IMR-90 (cell line): ENCODE measurements at regions not wholly inside any gene's neighbourhood (a gene's known extent, or its start where the extent isn't known, plus 50 kb on each side); places are given as distances from the start of the nearest gene placed in this dataset.
A peak's percentile ranks its signal among the peaks of the same experiment; 100 is the strongest.

Experiments
- ATAC-seq: fragments of 200-7000 bp; cut with Tn5 transposase; 2 replicates; pipeline ENCODE4 v1.9.1; 2020; ENCODE audit warnings: low read depth, mild to moderate bottlenecking, moderate library complexity
- BruUV-seq: library from RNA; stranded (reverse); fragments of 400-500 nt; replicated peaks from 2 replicates; lab custom pipeline; 2021; lab: Mats Ljungman, UMichigan
- CTCF ChIA-PET: fragments of 300-600 bp; formaldehyde crosslinking; extraction: SDS; loops from one replicate; lab custom pipeline; 2021; ENCODE audit warnings: antibody characterized with exemption; lab: Yijun Ruan, JAX
- POLR2A ChIA-PET: fragments of 300-600 bp; sonication (Branson Sonifier 250); formaldehyde crosslinking; loops from one replicate; lab custom pipeline; 2022; ENCODE audit warnings: antibody characterized with exemption; ENCODE audit not compliant: unreplicated experiment; lab: Charles Lee
- DNase-seq: peaks from one replicate; pipeline ENCODE4 v3.0.0; 2013
- H2AFZ ChIP-seq: replicated peaks from 2 replicates; pipeline ENCODE3; 2013; ENCODE audit warnings: low read length, mild to moderate bottlenecking; ENCODE audit not compliant: poor library complexity
- H2AK5ac ChIP-seq: 2 replicates; pipeline ENCODE4 v1.6.1; 2013; ENCODE audit warnings: low read depth, low read length, inconsistent platforms
- H2AK9ac ChIP-seq: replicated peaks from 2 replicates; pipeline ENCODE3; 2013; ENCODE audit warnings: mild to moderate bottlenecking, low read depth, low read length, moderate library complexity; ENCODE audit not compliant: poor library complexity
- H2BK120ac ChIP-seq: 2 replicates; pipeline ENCODE4 v1.6.1; 2013; ENCODE audit warnings: low read depth, low read length, inconsistent platforms
- H2BK15ac ChIP-seq: 3 replicates; pipeline ENCODE4 v1.6.1; 2013; ENCODE audit warnings: low read depth, low read length, inconsistent platforms
- H2BK20ac ChIP-seq: 2 replicates; pipeline ENCODE4 v1.6.1; 2013; ENCODE audit warnings: low read depth, mild to moderate bottlenecking, inconsistent platforms, low read length, moderate library complexity
- H2BK5ac ChIP-seq: 2 replicates; pipeline ENCODE4 v1.6.1; 2013; ENCODE audit warnings: mild to moderate bottlenecking, low read depth, low read length, inconsistent platforms; ENCODE audit not compliant: poor library complexity, severe bottlenecking
- H3K14ac ChIP-seq: replicated peaks from 2 replicates; pipeline ENCODE4 v1.6.1; 2013; ENCODE audit warnings: low read depth, low read length, inconsistent platforms
- H3K18ac ChIP-seq: 2 replicates; pipeline ENCODE4 v1.6.1; 2013; ENCODE audit warnings: low read depth, low read length, control low read depth
- H3K23ac ChIP-seq: 2 replicates; pipeline ENCODE4 v1.6.1; 2013; ENCODE audit warnings: low read depth, low read length, inconsistent platforms
- H3K27ac ChIP-seq: 2 replicates; pipeline ENCODE4 v1.5.1; 2013; ENCODE audit warnings: mild to moderate bottlenecking, control low read depth, low read length; ENCODE audit not compliant: insufficient read depth
- H3K27me3 ChIP-seq: 2 replicates; pipeline ENCODE4 v1.6.1; 2013; ENCODE audit warnings: low read length; ENCODE audit not compliant: control insufficient read depth, insufficient read depth
- H3K36me3 ChIP-seq: 2 replicates; pipeline ENCODE4 v1.6.1; 2013; ENCODE audit warnings: low read length, mixed read lengths; ENCODE audit not compliant: control insufficient read depth, insufficient read depth
- H3K4ac ChIP-seq: 2 replicates; pipeline ENCODE4 v1.6.1; 2013; ENCODE audit warnings: low read depth, low read length, inconsistent platforms
- H3K4me1 ChIP-seq: 2 replicates; pipeline ENCODE4 v1.6.1; 2013; ENCODE audit warnings: low read length, mixed read lengths; ENCODE audit not compliant: control insufficient read depth, insufficient read depth
- H3K4me2 ChIP-seq: 2 replicates; pipeline ENCODE4 v1.6.1; 2013; ENCODE audit warnings: low read depth, mild to moderate bottlenecking, control low read depth, low read length, moderate library complexity
- H3K4me3 ChIP-seq: 2 replicates; pipeline ENCODE4 v1.5.1; 2013; ENCODE audit warnings: low read depth, mild to moderate bottlenecking, control low read depth, low read length, moderate library complexity; ENCODE audit not compliant: insufficient read depth
- H3K56ac ChIP-seq: 2 replicates; pipeline ENCODE4 v1.6.1; 2013; ENCODE audit warnings: low read length, inconsistent platforms; ENCODE audit not compliant: insufficient read depth; ENCODE audit errors: extremely low read depth
- H3K79me1 ChIP-seq, 2 experiments: 2 replicates each; pipeline ENCODE4 v1.6.1; 2013; ENCODE audit warnings: low read length in 2 of 2, inconsistent platforms in 1 of 2, low read depth in 1 of 2
- H3K9ac ChIP-seq: 2 replicates; pipeline ENCODE4 v1.6.1; 2013; ENCODE audit warnings: low read depth, low read length, control low read depth
- H3K9me1 ChIP-seq: 2 replicates; pipeline ENCODE4 v1.6.1; 2013; ENCODE audit warnings: low read length, inconsistent platforms; ENCODE audit not compliant: insufficient read depth
- H3K9me3 ChIP-seq: 2 replicates; pipeline ENCODE4 v1.6.1; 2013; ENCODE audit warnings: low read length; ENCODE audit not compliant: control insufficient read depth, insufficient read depth
- H4K20me1 ChIP-seq: 2 replicates; pipeline ENCODE4 v1.6.1; 2013; ENCODE audit warnings: low read length, inconsistent platforms; ENCODE audit not compliant: insufficient read depth
- H4K5ac ChIP-seq: 2 replicates; pipeline ENCODE4 v1.6.1; 2013; ENCODE audit warnings: mild to moderate bottlenecking, low read depth, low read length, control low read depth
- H4K8ac ChIP-seq, 2 experiments: 2 replicates each; pipeline ENCODE4 v1.6.1; 2013; ENCODE audit warnings: low read depth in 2 of 2, low read length in 2 of 2, control low read depth in 1 of 2, inconsistent platforms in 1 of 2
- H4K91ac ChIP-seq: 2 replicates; pipeline ENCODE4 v1.6.1; 2013; ENCODE audit warnings: low read depth, low read length, inconsistent platforms; ENCODE audit not compliant: insufficient read depth
- BHLHE40 ChIP-seq: fragments of 150-350 bp; IDR thresholded peaks from 2 replicates; pipeline ENCODE4 v1.6.1; 2016; ENCODE audit warnings: mild to moderate bottlenecking, low read depth, low read length
- MAFK ChIP-seq: IDR thresholded peaks from 2 replicates; pipeline ENCODE4 v1.6.1; 2012; ENCODE audit warnings: low read depth, low read length, improper control_type of control experiment
- WGBS, 2 experiments: methylation state at CpG; one replicate each; pipeline versions ENCODE4 v1.1.5 to v1.1.7; 2013; ENCODE audit warnings: missing lambda C conversion rate in 2 of 2; ENCODE audit not compliant: insufficient read length in 1 of 2; ENCODE audit errors: extremely low coverage in 2 of 2; 5-methylcytosine and 5-hydroxymethylcytosine counted together
- dilution Hi-C: fragments of 300-500 bp; cut with HindIII; formaldehyde crosslinking; loops from one replicate; pipeline ENCODE4 v1.14.3; 2018; ENCODE audit warnings: low sequenced_read_pairs; ENCODE audit not compliant: unreplicated experiment
- in situ Hi-C: fragments of 300-500 bp; cut with MboI; formaldehyde crosslinking; loops from 3 replicates; pipeline ENCODE4 v1.14.3; 2019; ENCODE audit warnings: low sequenced_read_pairs, inconsistent platforms, mixed read lengths
- intact Hi-C: fragments of 100-400 bp; cut with micrococcal nuclease; formaldehyde crosslinking; loops from 2 replicates; pipeline ENCODE4 v1.10.0; 2022

GRCh38 chr13:102984210-102984609 lies 82.0 kb downstream of the SLC10A2 start:
- Histone ChIP-seq H3K56ac (no peak overlapping the region), H3K4ac (no peak overlapping the region), H3K9me3 (peaks cover 3% of the 10 kb centered on the region), H3K36me3 (no peaks in the 10 kb centered on the region), H3K18ac (no peak overlapping the region), H2AK5ac (no peak overlapping the region), H3K9me1 (no peaks in the 10 kb centered on the region), H2BK5ac (no peak overlapping the region), H3K23ac (no peak overlapping the region), H3K4me1 (no peaks in the 10 kb centered on the region), H4K20me1 (no peaks in the 10 kb centered on the region), H3K79me1 (no peaks in the 10 kb centered on the region), H2BK15ac (no peak overlapping the region), H3K4me2 (no peak overlapping the region), H2BK120ac (no peak overlapping the region), H3K9ac (no peak overlapping the region), H3K14ac (no peak overlapping the region), H2BK20ac (no peak overlapping the region), H4K8ac (no peak overlapping the region), H4K5ac (no peak overlapping the region), H3K27me3 (no peaks in the 10 kb centered on the region), H2AFZ (no peak overlapping the region), H2AK9ac (no peak overlapping the region), H3K27ac (no peak overlapping the region), H4K91ac (no peak overlapping the region), H3K4me3 (no peak overlapping the region)
- dilution Hi-C loops = no loop called here
- POLR2A ChIA-PET = no interaction called here
- ATAC-seq (no peak), DNase-seq (no peak)
- TF ChIP-seq MAFK = peak; percentile 49; the same call in 1 of the 2 replicates
- TF ChIP-seq BHLHE40 = no peak
- BruUV-seq = no TSS peak
- no CpG with 5 or more reads among the region's 5 CpGs for WGBS, 2 experiments
- intact Hi-C loops = no loop called here
- in situ Hi-C loops = no loop called here
- CTCF ChIA-PET = no interaction called here
